WTC11 (cell line): ENCODE measurements at regions not wholly inside any gene's neighbourhood (a gene's known extent, or its start where the extent isn't known, plus 50 kb on each side); places are given as distances from the start of the nearest gene placed in this dataset.

Experiments
- ATAC-seq: fragments of 200-7000 bp; cut with Tn5 transposase; 2 replicates; pipeline ENCODE4 v1.10.0; 2021; ENCODE audit warnings: mild to moderate bottlenecking, moderate library complexity
- CTCF ChIA-PET: fragments of 300-600 bp; sonication (Branson Sonifier 250); formaldehyde crosslinking; loops from one replicate; lab custom pipeline; 2021; ENCODE audit warnings: antibody characterized with exemption; lab: Charles Lee
- POLR2A ChIA-PET: fragments of 350-600 bp; sonication (Branson Sonifier 250); formaldehyde crosslinking; loops from one replicate; lab custom pipeline; 2021; ENCODE audit warnings: antibody characterized with exemption; lab: Charles Lee
- DNase-seq: peaks from one replicate; pipeline ENCODE4 v3.0.0; 2021; ENCODE audit warnings: low spot score
- H3K27ac Mint-ChIP-seq: 2 replicates; pipeline ENCODE4 v1.8.0; 2021; ENCODE audit warnings: mixed read lengths
- H3K27me3 Mint-ChIP-seq: 2 replicates; pipeline ENCODE4 v1.8.0; 2021; ENCODE audit warnings: low read depth, mild to moderate bottlenecking, moderate library complexity, mixed read lengths
- H3K36me3 Mint-ChIP-seq: 2 replicates; pipeline ENCODE4 v1.8.0; 2021; ENCODE audit warnings: mixed read lengths
- H3K4me1 Mint-ChIP-seq: 2 replicates; pipeline ENCODE4 v1.8.0; 2022; ENCODE audit warnings: mixed read lengths
- H3K4me3 Mint-ChIP-seq: 2 replicates; pipeline ENCODE4 v1.8.0; 2021; ENCODE audit warnings: mild to moderate bottlenecking, moderate library complexity, mixed read lengths
- H3K9me3 Mint-ChIP-seq: 2 replicates; pipeline ENCODE4 v1.8.0; 2021; ENCODE audit warnings: mixed read lengths
- CBFB ChIP-seq: sonication (generic); formaldehyde crosslinking; IDR thresholded peaks from 2 replicates; pipeline ENCODE4 v1.8.1; 2022; ENCODE audit warnings: mild to moderate bottlenecking, low read depth, missing genetic modification reagents
- CREM ChIP-seq: sonication (generic); formaldehyde crosslinking; IDR thresholded peaks from 2 replicates; pipeline ENCODE4 v1.8.1; 2022; ENCODE audit warnings: mild to moderate bottlenecking, missing genetic modification reagents, moderate library complexity
- E2F4 ChIP-seq: sonication (generic); formaldehyde crosslinking; IDR thresholded peaks from 2 replicates; pipeline ENCODE4 v1.8.1; 2022; ENCODE audit warnings: low read depth, mild to moderate bottlenecking, moderate library complexity, missing genetic modification reagents, borderline replicate concordance
- FOXK1 ChIP-seq: sonication (generic); formaldehyde crosslinking; IDR thresholded peaks from 2 replicates; pipeline ENCODE4 v1.8.0; 2022; ENCODE audit warnings: mild to moderate bottlenecking, moderate library complexity, missing genetic modification reagents
- JUN ChIP-seq: sonication (generic); formaldehyde crosslinking; IDR thresholded peaks from 2 replicates; pipeline ENCODE4 v1.8.0; 2023; ENCODE audit warnings: mild to moderate bottlenecking, missing genetic modification reagents
- PREB ChIP-seq: sonication (generic); formaldehyde crosslinking; IDR thresholded peaks from 2 replicates; pipeline ENCODE4 v1.8.1; 2022; ENCODE audit warnings: mild to moderate bottlenecking, missing genetic modification reagents, moderate library complexity, borderline replicate concordance
- PRRX2 ChIP-seq: fragments of 250-450 bp; sonication (Bioruptor Pico); IDR thresholded peaks from 2 replicates; pipeline ENCODE4 v1.8.0; 2021; ENCODE audit warnings: mild to moderate bottlenecking
- RELA ChIP-seq: sonication (generic); formaldehyde crosslinking; IDR thresholded peaks from 2 replicates; pipeline ENCODE4 v1.8.1; 2022; ENCODE audit warnings: missing genetic modification reagents, mild to moderate bottlenecking, borderline replicate concordance
- SOX15 ChIP-seq: fragments of 250-450 bp; sonication (Bioruptor Pico); IDR thresholded peaks from 2 replicates; pipeline ENCODE4 v1.9.0; 2021; ENCODE audit warnings: mild to moderate bottlenecking
- SP1 ChIP-seq: sonication (generic); formaldehyde crosslinking; conservative IDR thresholded peaks from 2 replicates; pipeline ENCODE4 v1.8.1; 2022; ENCODE audit warnings: missing genetic modification reagents
- TCF7 ChIP-seq: sonication (generic); formaldehyde crosslinking; IDR thresholded peaks from 2 replicates; pipeline ENCODE4 v1.8.0; 2022; ENCODE audit warnings: mild to moderate bottlenecking, low read depth, missing genetic modification reagents, moderate library complexity
- ZMAT4 ChIP-seq: fragments of 250-450 bp; sonication (Bioruptor Pico); IDR thresholded peaks from 2 replicates; pipeline ENCODE4 v1.9.0; 2021; ENCODE audit warnings: mild to moderate bottlenecking
- ZNF671 ChIP-seq: fragments of 250-450 bp; sonication (Bioruptor Pico); IDR thresholded peaks from 2 replicates; pipeline ENCODE4 v1.8.0; 2021; ENCODE audit warnings: mild to moderate bottlenecking
- TF ChIP-seq, protein P1 (sequence below): fragments of 250-450 bp; sonication (Bioruptor Pico); IDR thresholded peaks from 2 replicates; pipeline ENCODE4 v1.9.0; 2021; ENCODE audit warnings: mild to moderate bottlenecking, borderline replicate concordance
- TF ChIP-seq, protein P2 (sequence below): fragments of 250-450 bp; sonication (Bioruptor Pico); IDR thresholded peaks from 2 replicates; pipeline ENCODE4 v1.8.0; 2021; ENCODE audit warnings: mild to moderate bottlenecking
- TF ChIP-seq, protein P3 (sequence below): sonication (generic); formaldehyde crosslinking; IDR thresholded peaks from 2 replicates; pipeline ENCODE4 v1.8.1; 2022; ENCODE audit warnings: mild to moderate bottlenecking, moderate library complexity, missing genetic modification reagents
- TF ChIP-seq, protein P4 (sequence below): sonication (generic); formaldehyde crosslinking; conservative IDR thresholded peaks from 2 replicates; pipeline ENCODE4 v1.8.1; 2022; ENCODE audit warnings: mild to moderate bottlenecking, missing genetic modification reagents

DNA sequence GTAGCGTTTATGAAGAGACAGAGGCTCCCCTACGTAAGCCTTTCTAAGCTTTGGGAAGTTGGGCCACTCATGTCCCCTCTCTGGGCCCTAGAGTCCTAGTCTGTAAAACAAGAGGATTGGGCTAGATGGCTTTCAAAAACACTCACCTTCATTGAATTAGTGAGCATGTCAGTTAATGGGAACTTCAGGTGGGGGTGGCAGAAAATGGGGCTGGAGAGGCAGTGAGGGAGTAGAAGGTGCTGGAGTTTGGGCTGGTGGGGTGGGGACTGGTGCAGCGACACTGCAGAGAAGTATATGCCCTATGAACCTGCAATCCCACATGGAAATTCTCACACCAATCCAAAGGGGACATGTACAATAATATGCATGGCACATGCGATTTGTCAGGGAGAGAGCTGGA lies 182.7 kb downstream of the C1orf94 start:
- Mint-ChIP-seq H3K27ac (no peak overlapping the region), H3K9me3 (peaks cover 4% of the 10 kb centered on the region), H3K4me3 (no peak overlapping the region), H3K27me3 (peaks cover 16% of the 10 kb centered on the region)
- ATAC-seq = no peak
- ChIA-PET POLR2A (no interaction called here), CTCF (interaction anchor here (1.4 kb wide), 1 partner anchor 196 kb away, joined by 3 read pairs; no protein-coding TSS in a partner anchor)
- TF ChIP-seq CBFB (CRISPR knock-in tag) (no peak), JUN (CRISPR knock-in tag) (no peak), ZMAT4 (CRISPR knock-in tag) (no peak), E2F4 (CRISPR knock-in tag) (no peak), FOXK1 (no peak), RELA (CRISPR knock-in tag) (no peak), PRRX2 (no peak), SP1 (CRISPR knock-in tag) (no peak)
- TF ChIP-seq, protein P1, sequence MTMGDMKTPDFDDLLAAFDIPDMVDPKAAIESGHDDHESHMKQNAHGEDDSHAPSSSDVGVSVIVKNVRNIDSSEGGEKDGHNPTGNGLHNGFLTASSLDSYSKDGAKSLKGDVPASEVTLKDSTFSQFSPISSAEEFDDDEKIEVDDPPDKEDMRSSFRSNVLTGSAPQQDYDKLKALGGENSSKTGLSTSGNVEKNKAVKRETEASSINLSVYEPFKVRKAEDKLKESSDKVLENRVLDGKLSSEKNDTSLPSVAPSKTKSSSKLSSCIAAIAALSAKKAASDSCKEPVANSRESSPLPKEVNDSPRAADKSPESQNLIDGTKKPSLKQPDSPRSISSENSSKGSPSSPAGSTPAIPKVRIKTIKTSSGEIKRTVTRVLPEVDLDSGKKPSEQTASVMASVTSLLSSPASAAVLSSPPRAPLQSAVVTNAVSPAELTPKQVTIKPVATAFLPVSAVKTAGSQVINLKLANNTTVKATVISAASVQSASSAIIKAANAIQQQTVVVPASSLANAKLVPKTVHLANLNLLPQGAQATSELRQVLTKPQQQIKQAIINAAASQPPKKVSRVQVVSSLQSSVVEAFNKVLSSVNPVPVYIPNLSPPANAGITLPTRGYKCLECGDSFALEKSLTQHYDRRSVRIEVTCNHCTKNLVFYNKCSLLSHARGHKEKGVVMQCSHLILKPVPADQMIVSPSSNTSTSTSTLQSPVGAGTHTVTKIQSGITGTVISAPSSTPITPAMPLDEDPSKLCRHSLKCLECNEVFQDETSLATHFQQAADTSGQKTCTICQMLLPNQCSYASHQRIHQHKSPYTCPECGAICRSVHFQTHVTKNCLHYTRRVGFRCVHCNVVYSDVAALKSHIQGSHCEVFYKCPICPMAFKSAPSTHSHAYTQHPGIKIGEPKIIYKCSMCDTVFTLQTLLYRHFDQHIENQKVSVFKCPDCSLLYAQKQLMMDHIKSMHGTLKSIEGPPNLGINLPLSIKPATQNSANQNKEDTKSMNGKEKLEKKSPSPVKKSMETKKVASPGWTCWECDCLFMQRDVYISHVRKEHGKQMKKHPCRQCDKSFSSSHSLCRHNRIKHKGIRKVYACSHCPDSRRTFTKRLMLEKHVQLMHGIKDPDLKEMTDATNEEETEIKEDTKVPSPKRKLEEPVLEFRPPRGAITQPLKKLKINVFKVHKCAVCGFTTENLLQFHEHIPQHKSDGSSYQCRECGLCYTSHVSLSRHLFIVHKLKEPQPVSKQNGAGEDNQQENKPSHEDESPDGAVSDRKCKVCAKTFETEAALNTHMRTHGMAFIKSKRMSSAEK = no peak
- TF ChIP-seq, protein P2, sequence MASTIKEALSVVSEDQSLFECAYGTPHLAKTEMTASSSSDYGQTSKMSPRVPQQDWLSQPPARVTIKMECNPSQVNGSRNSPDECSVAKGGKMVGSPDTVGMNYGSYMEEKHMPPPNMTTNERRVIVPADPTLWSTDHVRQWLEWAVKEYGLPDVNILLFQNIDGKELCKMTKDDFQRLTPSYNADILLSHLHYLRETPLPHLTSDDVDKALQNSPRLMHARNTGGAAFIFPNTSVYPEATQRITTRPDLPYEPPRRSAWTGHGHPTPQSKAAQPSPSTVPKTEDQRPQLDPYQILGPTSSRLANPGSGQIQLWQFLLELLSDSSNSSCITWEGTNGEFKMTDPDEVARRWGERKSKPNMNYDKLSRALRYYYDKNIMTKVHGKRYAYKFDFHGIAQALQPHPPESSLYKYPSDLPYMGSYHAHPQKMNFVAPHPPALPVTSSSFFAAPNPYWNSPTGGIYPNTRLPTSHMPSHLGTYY (CRISPR knock-in tag) = no peak
- TF ChIP-seq, protein P3, sequence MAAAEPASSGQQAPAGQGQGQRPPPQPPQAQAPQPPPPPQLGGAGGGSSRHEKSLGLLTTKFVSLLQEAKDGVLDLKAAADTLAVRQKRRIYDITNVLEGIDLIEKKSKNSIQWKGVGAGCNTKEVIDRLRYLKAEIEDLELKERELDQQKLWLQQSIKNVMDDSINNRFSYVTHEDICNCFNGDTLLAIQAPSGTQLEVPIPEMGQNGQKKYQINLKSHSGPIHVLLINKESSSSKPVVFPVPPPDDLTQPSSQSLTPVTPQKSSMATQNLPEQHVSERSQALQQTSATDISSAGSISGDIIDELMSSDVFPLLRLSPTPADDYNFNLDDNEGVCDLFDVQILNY (CRISPR knock-in tag) = no peak
- TF ChIP-seq, all 79 proteins: peak for 0
- no peaks in the 10 kb centered on the region for H3K36me3 Mint-ChIP-seq
- no peaks in the 10 kb centered on the region for H3K4me1 Mint-ChIP-seq
- DNase-seq = no peak

DNA sequence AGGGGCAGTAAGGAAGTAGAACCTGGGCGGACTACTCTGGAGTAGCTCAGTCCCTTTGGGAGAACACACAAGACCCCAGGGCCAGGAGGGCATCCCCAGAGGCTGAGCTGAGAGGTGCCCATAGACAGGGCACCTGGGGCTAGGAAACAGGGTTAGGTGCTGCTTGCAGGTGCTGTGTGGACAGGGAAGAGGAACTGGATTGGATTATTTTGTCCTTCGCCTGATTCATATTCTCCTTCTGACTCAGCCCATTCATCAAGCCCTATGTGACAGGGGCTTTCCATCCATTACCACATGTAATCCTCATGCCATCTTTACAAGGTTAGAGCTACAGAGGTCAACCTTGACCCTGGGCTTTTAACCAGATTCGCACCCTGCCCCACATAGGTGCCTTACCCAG lies 183.9 kb downstream of the C1orf94 start:
- peaks cover 24% of the 10 kb centered on the region for H3K27me3 Mint-ChIP-seq
- no peak for ATAC-seq
- TF ChIP-seq ZNF671 (CRISPR knock-in tag) (no peak), PREB (CRISPR knock-in tag) (no peak)
- TF ChIP-seq, all 79 proteins: peak for 0
- Mint-ChIP-seq H3K4me1 (no peaks in the 10 kb centered on the region), H3K9me3 (peaks cover 16% of the 10 kb centered on the region), H3K36me3 (no peaks in the 10 kb centered on the region), H3K27ac (no peak overlapping the region), H3K4me3 (no peak overlapping the region)
- ChIA-PET CTCF (no interaction called here), POLR2A (no interaction called here)
- no peak for DNase-seq

GRCh38 chr1:34361121-34361520 lies 184.4 kb downstream of the C1orf94 start:
- POLR2A ChIA-PET = no interaction called here
- Mint-ChIP-seq H3K4me3 (no peak overlapping the region), H3K4me1 (no peaks in the 10 kb centered on the region), H3K27me3 (peaks cover 29% of the 10 kb centered on the region), H3K36me3 (no peaks in the 10 kb centered on the region), H3K27ac (no peak overlapping the region), H3K9me3 (peaks cover 16% of the 10 kb centered on the region)
- DNase-seq = no peak
- CTCF ChIA-PET = no interaction called here
- ATAC-seq = no peak
- TF ChIP-seq PRRX2 (no peak), ZMAT4 (CRISPR knock-in tag) (no peak), SOX15 (no peak), TCF7 (CRISPR knock-in tag) (no peak), CREM (CRISPR knock-in tag) (no peak)
- TF ChIP-seq, protein P1 = no peak
- TF ChIP-seq, protein P4, sequence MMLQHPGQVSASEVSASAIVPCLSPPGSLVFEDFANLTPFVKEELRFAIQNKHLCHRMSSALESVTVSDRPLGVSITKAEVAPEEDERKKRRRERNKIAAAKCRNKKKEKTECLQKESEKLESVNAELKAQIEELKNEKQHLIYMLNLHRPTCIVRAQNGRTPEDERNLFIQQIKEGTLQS (CRISPR knock-in tag) = no peak
